Body of pancreas (tissue), 4 donors: ENCODE measurements at regions not wholly inside any gene's neighbourhood (a gene's known extent, or its start where the extent isn't known, plus 50 kb on each side); places are given as distances from the start of the nearest gene placed in this dataset.
A peak's percentile ranks its signal among the peaks of the same experiment; 100 is the strongest.

Source experiments
- ATAC-seq: fragments of 150-250 bp; one replicate; pipeline ENCODE4 v1.9.1; 2016
- DNase-seq, 4 donors: peaks; one replicate each; pipeline ENCODE4 v3.0.0-alpha.2; 2019
- H3K27ac ChIP-seq, 4 donors: fragments of 200-600 bp; sonication (generic); 1 replicate in 3 of 4; 2 replicates in 1 of 4; pipeline versions ENCODE4 v1.5.1 to v1.6.1; 2016 to 2019; ENCODE audit warnings: mild to moderate bottlenecking in 1 of 4, mixed read lengths in 1 of 4, moderate library complexity in 1 of 4
- H3K27me3 ChIP-seq, 2 donors: fragments of 200-600 bp; sonication (generic); one replicate each; pipeline ENCODE4 v1.6.0; 2016; ENCODE audit warnings: mild to moderate bottlenecking in 1 of 2
- H3K36me3 ChIP-seq, 2 donors: fragments of 200-600 bp; sonication (generic); replicated peaks in 1 of 2; 2 replicates each; pipeline ENCODE4 v1.5.1; 2016; ENCODE audit warnings: low read depth in 2 of 2; ENCODE audit not compliant: insufficient read depth in 1 of 2
- H3K4me1 ChIP-seq: fragments of 200-600 bp; sonication (generic); one replicate; pipeline ENCODE4 v1.6.0; 2016
- H3K4me3 ChIP-seq, 2 donors: fragments of 200-600 bp; sonication (generic); 1 replicate in 1 of 2; 2 replicates in 1 of 2; pipeline ENCODE4 v1.5.1; 2016 to 2019
- H3K9me3 ChIP-seq, 3 donors: fragments of 200-600 bp; sonication (generic); 1 replicate in 2 of 3; 2 replicates in 1 of 3; pipeline ENCODE4 v1.5.1; 2016
- CTCF ChIP-seq, 7 experiments: fragments of 450-650 bp in 4 of 7; fragments of 200-600 bp in 3 of 7; sonication (generic) in 3 of 7; IDR thresholded peaks; one replicate each; pipeline ENCODE4 v1.5.1; 2016 to 2019; ENCODE audit warnings: antibody characterized with exemption in 7 of 7
- POLR2A ChIP-seq, 3 donors: fragments of 450-650 bp; IDR thresholded peaks; one replicate each; pipeline ENCODE4 v1.6.1; 2016; ENCODE audit warnings: antibody characterized with exemption in 3 of 3, mild to moderate bottlenecking in 2 of 3
- WGBS, 2 donors: methylation state at CpG; one replicate each; pipeline ENCODE4 v1.1.5; 2017; 5-methylcytosine and 5-hydroxymethylcytosine counted together
- intact Hi-C: fragments of 100-400 bp; cut with DNase I; formaldehyde crosslinking; loops from one replicate; pipeline ENCODE4 v1.15.1; 2023

- Histone ChIP-seq H3K4me3 (no peak overlapping the region), H3K27me3 (no peaks in the 10 kb centered on the region), H3K9me3 (no peaks in the 10 kb centered on the region), H3K27ac (no peak overlapping the region), H3K4me1 (no peaks in the 10 kb centered on the region), H3K36me3 (no peaks in the 10 kb centered on the region)
- intact Hi-C loops: no loop called here
- DNase-seq (no peak), ATAC-seq (no peak)
- WGBS, 2 donors: 66 to 85% methylated on average over 1 of the region's 1 CpG
- TF ChIP-seq CTCF (IDR thresholded peaks at IDR 0.05): no peak
- TF ChIP-seq POLR2A (IDR thresholded peaks at IDR 0.05): no peak
These were observed 673.5 kb upstream of the NRXN1 start for GRCh38 chr2:51705417-51705816.

GRCh38 chr2:51698021-51698420, 666.1 kb upstream of the NRXN1 start:
- Histone ChIP-seq H3K27me3 (no peaks in the 10 kb centered on the region), H3K27ac (no peak overlapping the region), H3K4me3 (no peak overlapping the region), H3K9me3 (no peaks in the 10 kb centered on the region), H3K36me3 (no peaks in the 10 kb centered on the region), H3K4me1 (peaks cover 6% of the 10 kb centered on the region)
- WGBS, 2 donors: 67 to 71% methylated on average over 3 of the region's 3 CpGs
- DNase-seq (no peak), ATAC-seq (no peak)
- intact Hi-C loops: no loop called here
- TF ChIP-seq CTCF (IDR thresholded peaks at IDR 0.05) (no peak), POLR2A (IDR thresholded peaks at IDR 0.05) (no peak)

- Histone ChIP-seq H3K27me3 (no peaks in the 10 kb centered on the region), H3K36me3 (no peaks in the 10 kb centered on the region), H3K9me3 (no peaks in the 10 kb centered on the region), H3K4me3 (no peak overlapping the region), H3K4me1 (peaks cover 6% of the 10 kb centered on the region), H3K27ac (no peak overlapping the region)
- DNase-seq (no peak), ATAC-seq (peak; percentile 62)
- WGBS, 2 donors: 21 to 24% methylated on average over 5 of the region's 5 CpGs
- TF ChIP-seq POLR2A (IDR thresholded peaks at IDR 0.05) (no peak), CTCF (IDR thresholded peaks at IDR 0.05) (no peak)
- intact Hi-C loops: no loop called here
These were observed 665.2 kb upstream of the NRXN1 start for GRCh38 chr2:51697095-51697494.

- ATAC-seq (no peak), DNase-seq (no peak)
- H3K27me3 ChIP-seq: no peaks in the 10 kb centered on the region
- no peaks in the 10 kb centered on the region for H3K36me3 ChIP-seq
- peaks cover 6% of the 10 kb centered on the region for H3K4me1 ChIP-seq
- H3K27ac ChIP-seq: no peak overlapping the region
- WGBS, 2 donors: 83 to 87% methylated on average over 1 of the region's 1 CpG
- H3K4me3 ChIP-seq: no peak overlapping the region
- TF ChIP-seq POLR2A (IDR thresholded peaks at IDR 0.05) (no peak), CTCF (IDR thresholded peaks at IDR 0.05) (no peak)
- intact Hi-C loops: no loop called here
- H3K9me3 ChIP-seq: no peaks in the 10 kb centered on the region
These were observed 663.6 kb upstream of the NRXN1 start for GRCh38 chr2:51695531-51695930.

- DNase-seq: no peak
- no peak for ATAC-seq
- intact Hi-C loops: no loop called here
- H3K4me3 ChIP-seq: no peak overlapping the region
- TF ChIP-seq CTCF (IDR thresholded peaks at IDR 0.05) (no peak), POLR2A (IDR thresholded peaks at IDR 0.05) (no peak)
- H3K27me3 ChIP-seq: no peaks in the 10 kb centered on the region
- no peak overlapping the region for H3K27ac ChIP-seq
- no peaks in the 10 kb centered on the region for H3K9me3 ChIP-seq
- WGBS, 2 donors: 82 to 88% methylated on average over 1 of the region's 1 CpG
- peaks cover 6% of the 10 kb centered on the region for H3K4me1 ChIP-seq
- H3K36me3 ChIP-seq: no peaks in the 10 kb centered on the region
These were observed 661.7 kb upstream of the NRXN1 start for GRCh38 chr2:51693640-51694039.
